CD4-positive, alpha-beta T cell treated with Interleukin-21 for 1 hour (primary cell): ENCODE measurements at regions not wholly inside any gene's neighbourhood (a gene's known extent, or its start where the extent isn't known, plus 50 kb on each side); places are given as distances from the start of the nearest gene placed in this dataset.

Source experiments
- DNase-seq: peaks from one replicate; pipeline ENCODE4 v3.0.0-alpha.2; 2020

GRCh38 chr6:101326411-101326810, 67.1 kb upstream of the GRIK2 start:
- no peak for DNase-seq

DNA sequence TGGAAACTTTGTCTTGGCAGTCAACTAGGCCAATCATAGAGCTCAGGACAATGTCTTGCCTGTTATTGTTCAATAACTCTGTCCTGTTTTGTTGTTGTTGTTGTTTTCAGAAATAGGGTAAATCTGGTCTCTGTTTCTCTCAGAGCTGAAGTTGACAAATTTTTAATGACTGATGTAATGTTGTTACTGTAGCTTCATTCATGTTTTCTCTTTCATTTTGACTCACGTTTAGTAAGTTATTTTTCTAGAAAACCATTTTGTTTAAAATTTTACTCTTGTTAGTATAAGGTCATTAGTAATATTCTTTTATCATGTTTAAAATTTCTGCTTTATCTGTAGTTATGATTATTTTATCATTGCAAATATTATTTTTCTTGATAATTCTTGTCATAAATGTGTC, 51.6 kb upstream of the GRIK2 start:
- DNase-seq, result no peak
